WI38 (cell line): ENCODE measurements at regions not wholly inside any gene's neighbourhood (a gene's known extent, or its start where the extent isn't known, plus 50 kb on each side); places are given as distances from the start of the nearest gene placed in this dataset.

ENCODE experiments used
- H3K4me3 ChIP-seq: 2 replicates; pipeline ENCODE4 v1.5.1; 2011; ENCODE audit warnings: low read depth, mild to moderate bottlenecking, control low read depth, low read length
- TF ChIP-seq, protein P1 (sequence below): IDR thresholded peaks from 2 replicates; pipeline ENCODE4 v1.5.1; 2012; ENCODE audit warnings: low read depth, mild to moderate bottlenecking, control low read depth, low read length

DNA sequence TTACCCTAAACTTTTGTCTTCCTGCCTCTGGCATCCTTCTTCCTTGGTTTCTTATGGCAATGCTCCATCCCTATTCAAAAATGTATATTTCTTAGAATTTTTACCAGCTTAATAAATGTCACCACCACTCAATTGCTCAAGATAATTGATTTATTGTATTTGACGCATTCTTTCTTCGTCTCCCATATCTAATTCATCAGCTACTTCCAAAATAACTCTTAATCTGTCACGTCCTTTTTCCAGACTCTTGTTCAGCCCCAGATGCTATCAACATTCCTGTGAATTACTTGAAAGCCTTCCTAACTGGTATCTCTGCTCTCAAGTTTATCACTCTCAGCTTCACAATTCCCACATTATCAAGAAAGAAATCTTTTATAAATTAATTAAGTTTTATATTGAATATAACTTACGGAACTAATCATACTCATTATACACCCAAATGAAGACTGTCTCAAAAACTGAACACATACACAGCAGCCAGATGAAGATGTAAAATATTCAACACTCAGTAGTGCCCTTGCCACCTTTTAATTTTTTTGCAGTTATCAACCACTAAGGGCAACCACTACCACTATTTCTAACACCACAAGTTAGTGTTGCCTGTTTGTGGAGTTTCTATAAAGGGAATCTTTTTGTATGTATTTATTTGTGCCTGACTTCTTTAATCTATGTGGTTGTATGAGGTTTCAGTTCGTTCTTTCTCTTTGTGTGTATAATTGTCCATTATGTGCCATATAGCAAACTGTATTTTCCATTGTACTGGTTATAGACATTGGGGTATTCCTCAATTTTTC, 2295.4 kb downstream of the PCDH9 start:
- TF ChIP-seq, protein P1, sequence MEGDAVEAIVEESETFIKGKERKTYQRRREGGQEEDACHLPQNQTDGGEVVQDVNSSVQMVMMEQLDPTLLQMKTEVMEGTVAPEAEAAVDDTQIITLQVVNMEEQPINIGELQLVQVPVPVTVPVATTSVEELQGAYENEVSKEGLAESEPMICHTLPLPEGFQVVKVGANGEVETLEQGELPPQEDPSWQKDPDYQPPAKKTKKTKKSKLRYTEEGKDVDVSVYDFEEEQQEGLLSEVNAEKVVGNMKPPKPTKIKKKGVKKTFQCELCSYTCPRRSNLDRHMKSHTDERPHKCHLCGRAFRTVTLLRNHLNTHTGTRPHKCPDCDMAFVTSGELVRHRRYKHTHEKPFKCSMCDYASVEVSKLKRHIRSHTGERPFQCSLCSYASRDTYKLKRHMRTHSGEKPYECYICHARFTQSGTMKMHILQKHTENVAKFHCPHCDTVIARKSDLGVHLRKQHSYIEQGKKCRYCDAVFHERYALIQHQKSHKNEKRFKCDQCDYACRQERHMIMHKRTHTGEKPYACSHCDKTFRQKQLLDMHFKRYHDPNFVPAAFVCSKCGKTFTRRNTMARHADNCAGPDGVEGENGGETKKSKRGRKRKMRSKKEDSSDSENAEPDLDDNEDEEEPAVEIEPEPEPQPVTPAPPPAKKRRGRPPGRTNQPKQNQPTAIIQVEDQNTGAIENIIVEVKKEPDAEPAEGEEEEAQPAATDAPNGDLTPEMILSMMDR: no peak
- no peak overlapping the region for H3K4me3 ChIP-seq

DNA sequence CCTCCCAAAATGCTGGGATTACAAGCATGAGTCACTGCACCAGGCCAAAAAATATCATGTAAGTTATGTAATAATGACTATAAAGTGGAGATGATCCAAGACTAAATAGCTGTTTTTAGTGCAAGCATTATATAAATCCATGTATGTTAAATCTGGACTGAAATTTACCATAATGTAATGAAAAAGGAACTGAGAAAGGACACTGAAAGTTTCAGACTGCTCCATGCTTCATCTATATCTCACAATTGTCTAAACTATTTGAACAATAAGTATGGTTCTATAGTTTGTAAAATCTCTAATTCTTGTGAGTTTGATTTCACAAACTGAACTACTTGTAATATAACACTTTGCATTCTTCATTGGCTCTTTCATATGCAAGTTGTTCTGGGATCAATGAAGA, 2299.5 kb downstream of the PCDH9 start:
- no peak overlapping the region for H3K4me3 ChIP-seq
- TF ChIP-seq, protein P1: no peak

DNA sequence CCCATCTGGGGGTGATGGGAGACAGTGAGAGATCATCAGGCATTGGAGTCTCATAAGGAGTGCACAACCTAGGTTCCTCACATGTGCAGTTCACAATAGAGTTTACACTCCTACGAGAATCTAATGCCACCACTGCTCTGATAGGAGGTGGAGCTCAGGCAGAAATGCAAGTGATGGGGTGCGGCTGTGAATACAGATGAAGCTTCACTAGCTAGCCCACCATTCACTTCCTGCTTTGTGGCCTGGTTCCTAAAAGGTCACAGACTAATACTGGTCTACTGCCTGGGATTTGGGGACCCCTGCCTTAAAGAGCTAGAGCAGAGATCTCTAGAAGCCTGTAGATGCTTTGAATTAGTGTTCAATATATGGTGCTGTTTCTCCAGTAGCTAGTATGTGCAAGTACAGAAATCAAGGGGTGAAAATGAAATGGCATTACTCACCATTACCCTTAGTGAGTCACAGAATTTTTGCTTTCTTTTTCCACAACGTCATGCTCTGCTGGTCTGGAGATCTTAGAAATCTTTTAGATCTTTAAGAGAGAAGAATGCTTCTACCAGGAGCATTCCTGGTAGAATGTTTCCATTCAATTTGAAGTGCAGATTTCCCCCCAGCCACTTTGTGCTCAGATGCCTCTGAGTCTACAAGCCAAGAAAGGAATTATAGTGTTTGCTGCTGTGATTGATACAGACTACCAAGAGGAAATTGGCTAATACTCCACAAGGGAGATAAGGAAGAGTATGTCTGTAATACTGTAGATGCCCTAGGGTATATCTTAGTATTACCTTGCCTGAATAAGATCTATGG, 2301.2 kb downstream of the PCDH9 start:
- TF ChIP-seq, protein P1: no peak
- no peak overlapping the region for H3K4me3 ChIP-seq

DNA sequence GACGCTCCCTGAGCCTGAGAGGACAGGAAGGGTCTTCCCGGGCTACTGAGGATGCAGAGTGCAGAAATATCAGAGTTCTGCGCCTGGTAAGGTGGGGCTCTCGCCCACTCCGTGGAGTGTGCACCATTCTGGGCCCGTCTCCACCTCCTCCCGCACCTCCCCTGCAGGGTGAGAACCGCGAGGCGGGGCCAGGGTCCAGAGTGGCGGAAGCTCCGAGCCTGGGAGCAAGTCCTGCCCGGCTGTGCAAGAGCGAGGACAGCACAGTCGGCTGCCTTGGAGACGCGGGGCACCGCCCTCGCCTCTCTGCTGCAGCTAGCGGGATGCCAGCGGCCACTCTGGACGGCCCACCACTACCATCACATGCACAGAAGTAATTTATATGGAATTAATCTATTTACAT, 2304.4 kb downstream of the PCDH9 start:
- TF ChIP-seq, protein P1: no peak
- no peak overlapping the region for H3K4me3 ChIP-seq

DNA sequence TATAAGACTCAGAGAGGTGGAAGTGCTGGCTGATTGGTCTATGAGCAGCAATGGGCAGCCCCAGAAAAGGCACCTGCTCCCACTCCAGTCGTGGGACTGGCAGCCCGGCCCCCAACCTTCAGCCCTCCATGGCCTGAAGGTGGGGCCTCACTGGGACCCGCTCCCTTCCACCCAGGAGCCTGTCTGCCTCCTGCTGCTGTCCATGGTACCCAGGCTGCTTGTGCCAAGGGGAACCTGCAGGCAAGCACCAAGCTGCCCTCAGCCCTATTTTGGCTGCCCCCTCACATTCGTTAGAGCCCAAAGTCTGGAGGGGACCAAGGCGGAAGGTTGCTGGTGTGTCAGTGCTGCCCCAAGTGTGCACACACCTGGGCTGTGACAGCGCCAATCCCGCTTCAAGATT, 2304.9 kb downstream of the PCDH9 start:
- TF ChIP-seq, protein P1: no peak
- no peak overlapping the region for H3K4me3 ChIP-seq

DNA sequence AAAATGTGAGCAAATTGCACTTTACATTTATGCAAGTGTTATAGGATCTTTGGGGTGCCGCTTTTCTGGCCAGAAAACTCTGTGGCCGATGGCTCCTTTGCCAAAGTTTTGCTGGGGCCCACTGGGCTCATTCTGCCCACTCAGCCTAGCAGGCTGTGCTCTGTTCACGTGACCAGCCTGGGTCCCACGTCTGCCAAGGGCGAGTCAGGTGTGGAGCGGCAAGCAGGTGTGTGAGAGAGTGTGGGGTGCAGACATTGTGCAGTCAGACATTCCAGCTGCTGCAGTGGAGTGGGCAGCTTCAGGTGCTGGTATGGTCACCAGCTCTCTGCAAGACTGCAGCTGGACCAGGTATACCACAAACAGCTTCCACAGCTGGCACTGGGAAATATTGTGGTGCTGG, 2305.7 kb downstream of the PCDH9 start:
- TF ChIP-seq, protein P1: no peak
- no peak overlapping the region for H3K4me3 ChIP-seq

DNA sequence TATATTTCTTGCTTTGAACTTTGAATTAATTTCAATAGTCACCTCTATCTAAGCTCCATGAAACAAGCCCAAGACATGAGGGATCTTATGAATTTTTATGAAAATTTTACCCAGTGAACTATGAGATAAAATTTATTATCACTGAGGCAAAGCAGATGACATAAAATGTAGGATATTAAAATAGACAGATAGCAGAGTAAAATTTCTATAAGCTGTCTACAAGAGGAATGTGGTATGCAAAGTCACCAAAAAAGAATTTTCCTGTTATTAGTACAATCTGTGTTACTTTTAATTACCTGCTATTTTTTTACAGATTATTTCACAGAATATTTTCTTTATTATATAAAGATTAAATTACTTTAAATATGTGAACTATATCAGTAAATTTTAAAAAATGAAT, 2312.6 kb downstream of the PCDH9 start:
- TF ChIP-seq, protein P1: no peak
- H3K4me3 ChIP-seq: no peak overlapping the region
